AG09319 (cell line): ENCODE measurements at regions not wholly inside any gene's neighbourhood (a gene's known extent, or its start where the extent isn't known, plus 50 kb on each side); places are given as distances from the start of the nearest gene placed in this dataset.
"Not testable (repeated sequence)": the region's sequence is repeated elsewhere in the genome, so short reads cannot be mapped to it uniquely, and the experiment has no call there.

ENCODE experiments used
- DNase-seq: peaks from one replicate; pipeline ENCODE4 v3.0.0-alpha.2; 2010; ENCODE audit warnings: low read depth; ENCODE audit errors: extremely low read depth
- CTCF ChIP-seq: IDR thresholded peaks from 2 replicates; pipeline ENCODE4 v1.5.1; 2011; ENCODE audit warnings: low read depth, mild to moderate bottlenecking, inconsistent platforms, low read length, moderate library complexity

GRCh38 chr6:67914419-67914818 is 720.7 kb upstream of the ADGRB3 start:
- no peak for TF ChIP-seq CTCF
- DNase-seq, result no peak

GRCh38 chr6:67909354-67909753 is 725.7 kb upstream of the ADGRB3 start:
- no peak for DNase-seq

DNA sequence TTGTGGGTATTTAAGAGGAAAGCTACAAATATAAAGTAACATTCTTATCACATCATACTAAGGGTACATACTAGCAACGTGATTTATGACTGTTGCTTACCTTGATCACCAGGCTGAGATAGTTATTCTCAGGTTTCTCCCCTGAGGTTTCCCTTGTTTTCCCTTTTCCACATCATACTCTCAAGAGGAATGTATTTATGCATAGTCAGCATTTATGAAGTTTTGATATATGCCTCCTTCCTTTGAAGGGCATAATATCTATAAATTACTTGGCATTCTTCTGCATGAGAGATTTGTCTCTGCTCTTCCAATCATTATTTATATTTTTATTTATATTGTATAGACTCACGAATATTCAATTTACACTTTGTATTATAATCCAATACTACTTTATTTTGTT is 726.7 kb upstream of the ADGRB3 start:
- TF ChIP-seq CTCF, result no peak
- no peak for DNase-seq

More at GRCh38 chr6:67909354-67909753, 725.7 kb upstream of the ADGRB3 start:
- no peak for TF ChIP-seq CTCF

DNA sequence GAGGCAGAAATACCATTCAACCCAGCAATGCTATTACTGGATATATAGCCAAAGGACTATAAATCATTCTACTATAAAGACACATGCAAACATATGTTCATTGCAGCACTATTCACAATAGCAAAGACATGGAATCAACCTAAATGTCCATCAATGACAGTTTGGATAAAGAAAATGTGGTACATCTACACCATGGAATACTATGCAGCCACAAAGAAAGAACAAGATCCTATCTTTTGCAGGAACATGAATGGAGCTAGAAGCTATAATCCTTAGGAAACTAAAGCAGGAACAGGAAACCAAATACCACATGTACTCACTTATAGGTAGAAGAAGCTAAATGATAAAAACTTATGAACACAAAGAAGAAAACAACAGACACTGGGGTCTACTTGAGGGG is 730.3 kb upstream of the ADGRB3 start:
- not testable (repeated sequence) for DNase-seq

DNA sequence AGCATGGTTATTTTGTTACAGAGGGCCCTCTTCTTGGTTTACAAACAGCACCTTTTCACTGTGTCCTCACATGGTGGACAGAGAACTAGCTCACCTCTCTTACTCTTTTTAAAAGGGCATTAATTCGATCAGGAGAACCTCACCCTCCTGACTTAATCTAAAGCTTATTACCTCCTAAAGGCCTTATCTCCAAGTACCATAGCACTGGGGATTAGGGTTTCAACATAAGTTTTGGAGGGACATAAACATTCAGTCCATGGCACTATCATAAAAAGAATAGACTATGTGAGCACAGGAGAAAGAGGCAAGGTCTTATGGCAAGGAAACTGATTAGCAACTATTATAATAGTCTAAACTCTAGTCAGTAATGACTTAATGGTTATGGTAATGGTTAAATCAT is 736.2 kb upstream of the ADGRB3 start:
- no peak for TF ChIP-seq CTCF
- DNase-seq, result no peak

GRCh38 chr6:67897998-67898607 is 737.0 kb upstream of the ADGRB3 start:
- TF ChIP-seq CTCF, result no peak
- no peak for DNase-seq

DNA sequence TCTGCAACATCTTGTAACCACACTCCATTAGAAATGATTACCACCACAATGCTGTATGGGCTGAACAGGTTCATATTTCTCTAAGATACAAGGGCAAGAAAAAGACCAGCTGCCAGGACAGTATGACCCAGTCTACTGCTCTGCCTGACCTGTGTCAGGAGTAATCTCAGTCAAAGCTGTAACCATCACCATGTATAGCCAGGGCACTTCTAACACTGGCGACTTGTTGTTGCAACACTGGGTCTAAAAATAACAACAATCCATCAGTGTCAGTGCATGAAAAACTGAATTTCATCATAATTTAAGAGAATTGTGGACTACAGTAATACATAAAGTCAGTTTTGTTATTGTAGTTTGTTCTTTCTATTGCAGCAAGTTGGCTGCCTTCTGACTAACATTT is 738.6 kb upstream of the ADGRB3 start:
- DNase-seq, result no peak
- TF ChIP-seq CTCF, result no peak

DNA sequence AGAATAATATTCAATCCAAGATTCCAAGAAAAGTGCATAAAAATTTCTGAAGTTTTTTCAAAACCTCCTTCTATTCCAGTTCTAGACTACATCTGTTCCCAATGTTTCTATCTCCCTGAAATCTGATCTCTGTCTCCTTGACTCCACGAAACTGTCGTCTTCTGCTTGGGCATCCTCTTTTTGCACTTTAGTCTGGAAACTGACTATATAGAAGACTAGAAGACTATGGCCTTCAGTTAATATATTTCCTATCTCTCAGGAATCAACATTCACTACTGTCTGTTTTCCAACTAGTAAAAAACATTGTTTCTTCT is 745.4 kb upstream of the ADGRB3 start:
- no peak for TF ChIP-seq CTCF
- no peak for DNase-seq
